ENCODE measurements at regions not wholly inside any gene's neighbourhood (a gene's known extent, or its start where the extent isn't known, plus 50 kb on each side); places are given as distances from the start of the nearest gene placed in this dataset.
"Not testable (repeated sequence)": the region's sequence is repeated elsewhere in the genome, so short reads cannot be mapped to it uniquely, and the experiment has no call there.

DNA sequence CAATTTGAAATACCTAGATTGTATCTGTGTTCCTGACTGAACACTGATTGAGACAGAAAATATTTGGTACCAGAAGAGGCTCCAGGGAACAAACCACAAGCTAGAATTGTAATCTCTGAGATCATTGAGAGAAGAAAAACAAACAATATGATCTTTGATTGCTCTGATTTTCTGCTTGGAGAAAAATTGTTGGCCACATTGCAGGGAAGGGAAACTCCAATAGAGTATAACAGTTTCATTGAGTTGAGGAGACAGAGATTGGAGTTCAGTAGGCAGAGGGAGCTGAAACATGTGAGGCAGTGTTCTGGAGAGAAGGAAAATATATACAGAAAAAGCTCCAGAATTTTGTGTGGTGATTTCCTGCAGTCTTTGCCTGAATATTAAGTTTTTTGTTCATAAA lies 158.2 kb downstream of the C4orf33 start:
- DNase-seq (ENCODE audit: low read depth, low spot score), result no peak

DNA sequence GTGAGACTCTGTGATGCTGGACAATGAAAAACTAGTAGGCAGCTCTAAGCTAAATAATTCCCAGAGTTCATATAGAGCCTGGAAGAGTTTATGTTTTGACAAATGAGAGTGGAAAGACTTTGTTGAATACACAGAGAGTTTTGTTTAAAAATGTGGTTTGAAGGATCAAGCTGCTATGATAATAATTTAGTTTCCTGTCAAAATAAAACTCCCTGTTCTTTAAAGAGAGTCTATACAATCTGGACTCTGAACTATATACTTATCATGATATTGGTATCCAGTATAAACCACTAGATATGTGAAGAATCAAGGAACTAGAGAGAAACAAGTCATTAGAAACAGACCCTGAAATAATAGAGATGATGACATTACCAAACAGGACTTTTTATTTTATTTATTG lies 158.6 kb downstream of the C4orf33 start:
- DNase-seq (ENCODE audit: low read depth, low spot score), result no peak

DNA sequence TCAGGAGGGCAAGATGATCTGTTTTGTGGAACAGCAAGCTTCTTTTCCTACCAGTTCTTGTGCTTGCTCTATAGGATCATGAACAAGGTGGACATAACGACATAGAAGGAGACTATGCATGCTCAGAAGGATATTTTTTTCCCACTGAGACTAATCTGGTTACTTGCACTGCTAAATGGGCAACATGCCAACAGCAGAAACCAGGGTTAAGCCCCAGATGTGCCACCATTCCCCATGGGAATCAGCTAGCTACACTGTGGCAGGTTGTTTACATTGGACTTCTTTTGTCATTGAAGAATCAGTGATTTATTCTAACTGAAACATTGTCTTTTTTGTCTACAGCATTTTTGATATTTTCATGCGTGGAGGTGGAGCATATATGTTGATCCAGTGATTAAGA lies 165.6 kb downstream of the C4orf33 start:
- DNase-seq (ENCODE audit: low read depth, low spot score), result no peak

GRCh38 chr4:129264008-129264657 lies 168.2 kb downstream of the C4orf33 start:
- DNase-seq (ENCODE audit: low read depth, low spot score), result no peak

DNA sequence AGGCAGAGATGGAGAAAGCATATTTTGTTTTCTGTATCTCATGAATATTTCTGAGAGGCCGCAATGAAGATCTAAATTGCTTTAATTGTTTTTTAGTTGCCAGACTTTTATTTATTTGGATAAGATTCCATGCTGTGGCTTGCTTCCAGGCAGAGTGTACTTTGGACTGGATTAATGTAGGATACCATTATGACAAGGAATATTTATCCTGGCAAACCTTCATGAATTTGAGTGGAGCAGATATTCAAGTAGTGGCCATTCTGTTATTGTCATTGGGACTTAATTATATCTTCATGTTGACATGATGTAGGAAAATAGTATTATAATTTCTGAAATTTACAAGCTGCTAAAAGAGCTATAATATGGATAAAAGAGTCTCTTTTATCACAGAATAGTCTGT lies 182.9 kb downstream of the C4orf33 start:
- DNase-seq (ENCODE audit: low read depth, low spot score), result no peak

DNA sequence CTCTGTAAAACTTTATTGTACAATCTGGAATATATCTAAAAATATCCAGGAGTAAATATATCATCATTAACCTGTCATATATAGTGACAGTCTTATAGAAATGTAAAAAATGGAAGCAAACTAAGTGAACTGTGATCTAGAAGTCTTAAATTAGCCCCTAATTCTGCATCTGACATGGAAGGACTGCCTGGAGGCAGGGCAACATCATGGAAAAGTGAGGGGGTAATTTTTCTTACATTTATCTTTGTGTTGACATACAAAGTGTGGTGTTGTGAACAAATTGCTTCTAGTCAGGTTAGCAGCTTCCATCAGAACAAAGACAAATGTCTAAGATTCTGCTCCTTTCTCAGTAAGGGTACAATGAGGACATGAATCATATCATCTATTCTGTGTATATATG lies 186.3 kb downstream of the C4orf33 start:
- no peak for DNase-seq (ENCODE audit: low read depth, low spot score)

- not testable (repeated sequence) for DNase-seq (ENCODE audit: low read depth, low spot score)
Observed at GRCh38 chr4:129292194-129292593, 196.2 kb downstream of the C4orf33 start.

- no peak for DNase-seq (ENCODE audit: low read depth, low spot score)
Observed at GRCh38 chr4:129314781-129315180, 218.8 kb downstream of the C4orf33 start.

- no peak for DNase-seq (ENCODE audit: low read depth, low spot score)
Observed at GRCh38 chr4:129322920-129323319, 227.0 kb downstream of the C4orf33 start.

DNA sequence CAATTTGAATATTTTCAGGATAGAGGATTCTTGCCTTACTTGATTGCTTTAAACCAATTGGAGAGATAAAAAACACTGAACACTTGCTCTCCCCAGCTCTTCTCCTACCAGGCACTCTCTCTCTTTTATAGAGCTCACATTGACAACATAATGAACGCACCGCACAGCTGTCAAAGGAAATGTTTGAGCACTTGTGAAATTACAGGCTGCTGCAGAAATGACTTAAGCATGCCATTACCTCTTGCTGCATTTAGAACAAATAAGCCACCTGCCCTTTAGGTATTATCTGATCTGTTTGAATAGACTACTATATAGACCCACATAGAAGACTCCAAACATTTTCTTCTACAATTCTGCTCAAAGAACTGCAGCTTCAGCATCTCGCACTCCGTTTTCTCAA lies 227.7 kb downstream of the C4orf33 start:
- DNase-seq (ENCODE audit: low read depth, low spot score), result no peak

GRCh38 chr4:129326571-129327460 lies 230.9 kb downstream of the C4orf33 start:
- no peak for DNase-seq (ENCODE audit: low read depth, low spot score)

DNA sequence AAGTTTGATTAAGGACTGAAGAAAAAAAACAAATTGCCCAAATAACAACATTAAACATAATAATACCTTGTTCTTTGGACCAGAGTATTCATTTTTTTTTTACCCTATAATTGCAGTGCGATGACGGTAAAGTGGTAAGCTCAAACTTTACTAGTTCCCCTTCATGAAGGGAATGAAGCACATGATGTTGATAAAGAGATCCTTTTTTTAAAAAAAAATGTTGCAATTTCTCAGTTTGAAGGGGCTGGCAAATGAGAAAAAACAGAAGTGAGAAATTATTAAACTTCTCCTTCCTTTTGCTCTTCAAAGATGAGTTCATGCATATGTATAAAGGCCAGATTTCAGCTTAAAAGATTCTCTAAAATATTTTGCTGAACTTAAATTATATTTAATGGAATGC lies 231.7 kb downstream of the C4orf33 start:
- DNase-seq (ENCODE audit: low read depth, low spot score), result no peak

DNA sequence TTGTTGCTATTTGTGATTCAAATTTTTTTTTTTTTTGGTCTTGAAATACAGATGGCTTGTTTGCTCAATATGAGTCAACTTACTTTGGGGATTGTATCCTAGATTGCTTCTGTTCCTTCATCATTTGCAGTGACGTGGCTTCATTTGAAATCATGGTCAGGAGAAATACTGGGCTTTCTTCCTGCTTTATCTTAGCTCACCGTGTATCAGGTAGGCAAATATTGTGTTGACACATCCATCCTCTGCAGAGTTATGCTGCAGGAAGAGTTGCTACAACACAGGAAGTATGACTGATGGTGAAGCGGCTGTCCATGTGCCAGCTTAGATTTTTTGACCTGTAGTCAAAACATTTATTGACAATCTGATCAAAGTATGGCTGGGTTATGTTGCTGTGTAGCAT lies 232.2 kb downstream of the C4orf33 start:
- no peak for DNase-seq (ENCODE audit: low read depth, low spot score)

DNA sequence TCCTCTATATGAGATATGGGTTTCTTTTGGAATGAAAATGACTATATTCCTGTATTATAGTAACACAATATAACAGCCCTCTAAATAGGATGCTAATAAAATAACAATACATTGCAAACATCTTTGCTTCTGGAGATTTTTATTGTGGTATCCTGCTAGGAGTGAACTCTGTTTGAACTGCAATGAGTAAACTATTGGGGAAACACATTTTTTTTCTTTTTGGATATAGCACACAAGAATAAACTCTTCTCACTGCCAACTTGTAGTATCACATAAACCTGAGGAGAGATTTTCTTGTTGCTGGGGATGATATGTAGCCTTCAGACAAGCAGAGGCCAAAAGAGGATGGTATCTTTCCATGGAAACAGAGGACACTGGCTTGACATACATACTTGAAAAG lies 238.2 kb downstream of the C4orf33 start:
- DNase-seq (ENCODE audit: low read depth, low spot score), result no peak

DNA sequence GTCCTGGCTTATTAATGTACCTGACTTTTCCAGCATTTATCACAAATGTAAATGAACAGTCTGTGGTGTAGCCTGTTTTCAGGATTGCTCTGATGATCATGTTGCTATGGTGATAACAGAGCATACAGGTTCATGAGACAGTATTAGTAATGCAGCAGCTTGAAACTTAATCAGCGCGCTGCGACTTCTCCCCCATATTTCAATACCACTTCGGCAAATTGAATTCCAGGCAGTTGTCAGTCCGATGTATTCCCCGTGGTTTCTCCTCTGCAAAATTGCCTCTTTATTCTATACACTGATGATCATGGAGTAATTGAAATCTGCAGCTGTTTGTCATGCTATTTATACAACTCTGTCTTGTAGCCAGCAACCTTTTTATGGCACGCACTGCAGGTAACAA lies 239.3 kb downstream of the C4orf33 start:
- no peak for DNase-seq (ENCODE audit: low read depth, low spot score)

DNA sequence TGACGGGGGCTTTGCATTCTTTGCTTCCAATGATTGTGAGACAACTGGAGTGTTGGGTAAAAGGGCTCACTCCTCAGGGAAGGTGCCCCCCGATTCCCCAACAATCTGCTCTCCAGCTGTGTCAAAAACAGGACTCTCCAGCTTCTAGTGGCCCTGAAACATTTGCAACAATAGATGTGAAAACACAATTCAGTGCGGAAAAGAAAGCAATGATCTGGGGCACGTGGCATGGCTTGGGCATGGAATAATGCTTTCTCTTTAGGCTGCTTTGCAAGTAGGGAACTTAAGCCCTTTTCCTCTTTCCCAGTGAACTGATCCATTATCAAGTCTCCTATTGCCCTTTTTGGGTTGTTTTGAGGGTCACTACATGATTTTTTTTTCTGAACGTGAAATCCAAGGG lies 239.9 kb downstream of the C4orf33 start:
- no peak for DNase-seq (ENCODE audit: low read depth, low spot score)

DNA sequence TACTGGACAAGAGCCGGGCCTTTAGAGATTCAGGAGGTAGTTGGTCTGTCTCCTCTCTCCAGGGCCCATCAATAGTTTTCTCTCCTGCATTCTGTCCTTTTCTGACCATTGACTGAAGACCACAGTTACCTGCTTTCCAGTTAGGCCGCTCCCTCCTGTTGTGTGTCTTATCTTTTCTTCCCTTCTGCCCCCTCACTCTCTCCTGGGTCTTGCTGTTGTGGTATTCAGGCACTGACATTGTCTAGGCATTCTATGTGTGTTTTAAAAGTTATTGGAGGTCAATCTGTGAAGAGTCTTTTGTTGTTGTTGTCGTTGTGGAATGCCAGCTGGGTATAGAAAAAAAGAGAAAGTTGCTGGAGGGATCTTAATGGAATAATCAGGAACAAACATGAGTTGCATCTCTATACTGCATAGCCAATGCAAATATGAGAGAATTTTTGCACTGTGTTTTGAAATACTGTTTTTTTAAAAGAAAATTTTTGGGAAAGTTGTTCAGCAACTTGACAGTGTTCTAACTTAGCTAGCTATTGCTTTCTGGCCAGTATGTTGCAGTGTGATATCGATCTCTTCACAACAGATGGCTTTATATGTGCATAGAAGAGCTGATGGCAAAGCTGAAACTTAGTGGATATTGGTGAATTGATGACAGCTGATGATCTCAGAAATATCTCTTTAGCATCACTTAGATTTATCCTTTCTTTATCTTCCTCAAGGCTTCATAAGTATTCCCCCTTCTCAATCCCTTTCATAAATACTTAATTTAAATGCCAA lies 240.7 kb downstream of the C4orf33 start:
- no peak for DNase-seq (ENCODE audit: low read depth, low spot score)

- no peak for DNase-seq (ENCODE audit: low read depth, low spot score)
Observed at GRCh38 chr4:129337228-129337620, 241.3 kb downstream of the C4orf33 start.

DNA sequence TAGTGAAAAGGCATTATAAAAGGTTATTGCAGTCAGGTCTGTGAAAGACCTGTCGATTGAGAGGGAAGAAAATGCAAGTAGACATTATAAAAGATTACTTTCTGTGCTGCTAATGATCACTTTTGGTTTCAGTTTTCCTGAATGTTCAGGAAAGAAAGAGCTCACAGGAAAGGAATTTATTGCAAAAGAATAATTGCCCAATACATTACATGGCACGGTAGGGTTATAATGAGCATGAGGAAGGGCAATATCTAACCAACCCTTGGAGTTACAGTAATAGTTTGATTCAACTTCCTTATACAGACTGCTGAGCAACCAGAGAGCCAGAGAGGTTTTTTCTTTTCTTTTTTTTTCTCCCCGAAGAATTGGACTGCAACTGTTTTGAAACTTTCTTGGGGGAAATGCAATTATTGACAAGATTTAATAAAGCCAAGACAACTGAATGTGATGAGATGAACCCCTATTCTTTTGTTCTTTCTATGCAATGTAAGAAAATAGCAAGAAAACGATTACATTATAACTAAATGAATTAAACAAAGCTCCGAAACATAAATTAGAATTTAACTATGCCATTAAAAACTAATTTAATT lies 247.0 kb downstream of the C4orf33 start:
- DNase-seq (ENCODE audit: low read depth, low spot score), result no peak

GRCh38 chr4:129344058-129344457 lies 248.1 kb downstream of the C4orf33 start:
- no peak for DNase-seq (ENCODE audit: low read depth, low spot score)

DNA sequence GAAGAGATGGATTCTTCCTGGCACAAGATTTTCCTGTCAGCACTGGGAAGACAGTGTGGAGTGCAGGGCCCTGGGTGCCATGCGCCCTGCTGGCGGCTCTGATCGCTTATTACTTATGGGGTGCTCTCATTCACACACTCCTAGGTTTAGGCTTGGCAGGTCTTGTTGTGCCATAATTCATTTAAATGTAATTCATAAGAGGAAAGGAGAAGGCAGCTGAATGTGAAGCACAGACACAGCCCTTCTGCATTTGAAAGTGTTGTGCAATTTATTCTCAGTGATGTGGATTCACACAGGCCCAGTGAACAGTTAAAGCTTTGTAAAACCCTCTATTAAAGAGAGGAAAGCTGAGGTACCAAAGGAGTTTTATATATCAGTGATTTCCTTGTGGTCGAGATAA lies 249.7 kb downstream of the C4orf33 start:
- DNase-seq (ENCODE audit: low read depth, low spot score), result no peak

DNA sequence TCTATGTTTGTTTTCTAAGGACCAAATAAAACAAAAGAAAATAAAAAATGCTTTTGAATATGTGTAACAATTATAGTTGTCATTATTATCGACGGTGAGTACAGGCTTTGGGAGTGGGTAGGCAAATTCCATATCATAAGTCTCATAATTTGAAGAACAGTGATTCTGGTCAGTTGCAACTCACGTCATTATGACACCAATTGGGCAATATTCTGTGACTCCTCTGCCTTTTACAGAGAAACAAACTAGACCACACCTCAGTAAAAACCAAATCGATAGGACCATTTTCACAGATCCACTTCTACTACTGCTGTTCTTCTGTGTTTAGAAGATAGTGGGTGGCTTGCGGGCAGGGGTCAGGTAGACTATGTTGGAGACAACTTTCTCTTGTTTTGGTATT lies 250.1 kb downstream of the C4orf33 start:
- no peak for DNase-seq (ENCODE audit: low read depth, low spot score)
